Activated naive CD4-positive, alpha-beta T cell treated with anti-CD3 and anti-CD28 coated beads, Interleukin-2, amount 50 U/mL, for 24 hours (primary cell): ENCODE measurements at regions not wholly inside any gene's neighbourhood (a gene's known extent, or its start where the extent isn't known, plus 50 kb on each side); places are given as distances from the start of the nearest gene placed in this dataset.

ENCODE experiments used
- H3K27ac Mint-ChIP-seq: one replicate; pipeline ENCODE4 v1.8.0; 2021; ENCODE audit warnings: mild to moderate bottlenecking, mixed read lengths
- H3K27me3 Mint-ChIP-seq: one replicate; pipeline ENCODE4 v1.8.0; 2021; ENCODE audit warnings: mixed read lengths
- H3K36me3 Mint-ChIP-seq: one replicate; pipeline ENCODE4 v1.8.0; 2021; ENCODE audit warnings: mixed read lengths
- H3K4me1 Mint-ChIP-seq: one replicate; pipeline ENCODE4 v1.8.0; 2021; ENCODE audit warnings: mixed read lengths
- H3K4me3 Mint-ChIP-seq: one replicate; pipeline ENCODE4 v1.8.0; 2021; ENCODE audit warnings: mild to moderate bottlenecking, mixed read lengths
- H3K9me3 Mint-ChIP-seq: one replicate; pipeline ENCODE4 v1.8.0; 2021; ENCODE audit warnings: mixed read lengths

DNA sequence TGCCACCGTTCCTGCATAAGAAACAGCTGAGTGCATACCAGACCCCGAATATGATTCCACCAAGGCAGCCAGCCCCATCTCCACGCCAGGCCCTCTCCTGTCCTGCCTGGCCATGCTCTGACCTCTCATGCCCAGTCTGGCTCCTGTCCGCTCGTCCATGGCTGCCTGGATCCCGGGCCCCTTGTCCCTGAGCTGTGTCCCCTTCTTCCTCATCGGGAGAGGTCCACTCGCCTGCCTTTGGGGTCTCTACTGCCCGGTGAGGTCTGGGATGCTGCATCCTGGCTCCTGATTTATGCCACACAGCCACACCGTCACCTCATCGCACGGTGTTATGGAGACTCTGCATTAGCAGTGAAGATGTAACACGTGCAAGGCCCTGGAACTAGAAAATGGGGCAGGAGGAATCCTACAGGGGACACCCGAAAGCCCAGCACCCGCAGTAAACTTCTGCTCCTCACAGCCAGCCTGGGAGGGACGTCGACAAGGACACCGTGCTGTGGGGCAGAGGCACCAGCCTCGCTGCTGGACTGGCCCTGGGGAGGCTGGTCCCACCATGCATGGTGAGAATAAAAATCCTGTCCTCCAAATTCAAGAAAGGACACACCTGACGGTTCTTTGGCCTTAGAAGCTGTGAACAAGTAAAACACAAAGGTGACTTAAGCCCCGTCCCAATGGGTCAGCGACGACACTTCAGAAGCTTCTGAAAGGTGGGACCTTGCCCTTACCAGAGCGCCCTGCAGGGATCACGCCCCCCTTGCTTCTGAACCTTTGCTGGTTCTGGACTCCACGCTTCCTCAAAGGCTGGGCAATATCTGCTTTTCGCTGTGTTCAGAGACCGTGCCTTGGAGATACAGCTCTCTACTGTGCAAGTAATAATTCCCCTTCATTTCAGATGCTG lies 103.0 kb downstream of the DLL1 start:
- peaks cover 2% of the 10 kb centered on the region for H3K27me3 Mint-ChIP-seq
- H3K36me3 Mint-ChIP-seq: no peaks in the 10 kb centered on the region
- no peak overlapping the region for H3K4me3 Mint-ChIP-seq
- no peaks in the 10 kb centered on the region for H3K9me3 Mint-ChIP-seq
- H3K4me1 Mint-ChIP-seq: no peaks in the 10 kb centered on the region
- no peak overlapping the region for H3K27ac Mint-ChIP-seq

DNA sequence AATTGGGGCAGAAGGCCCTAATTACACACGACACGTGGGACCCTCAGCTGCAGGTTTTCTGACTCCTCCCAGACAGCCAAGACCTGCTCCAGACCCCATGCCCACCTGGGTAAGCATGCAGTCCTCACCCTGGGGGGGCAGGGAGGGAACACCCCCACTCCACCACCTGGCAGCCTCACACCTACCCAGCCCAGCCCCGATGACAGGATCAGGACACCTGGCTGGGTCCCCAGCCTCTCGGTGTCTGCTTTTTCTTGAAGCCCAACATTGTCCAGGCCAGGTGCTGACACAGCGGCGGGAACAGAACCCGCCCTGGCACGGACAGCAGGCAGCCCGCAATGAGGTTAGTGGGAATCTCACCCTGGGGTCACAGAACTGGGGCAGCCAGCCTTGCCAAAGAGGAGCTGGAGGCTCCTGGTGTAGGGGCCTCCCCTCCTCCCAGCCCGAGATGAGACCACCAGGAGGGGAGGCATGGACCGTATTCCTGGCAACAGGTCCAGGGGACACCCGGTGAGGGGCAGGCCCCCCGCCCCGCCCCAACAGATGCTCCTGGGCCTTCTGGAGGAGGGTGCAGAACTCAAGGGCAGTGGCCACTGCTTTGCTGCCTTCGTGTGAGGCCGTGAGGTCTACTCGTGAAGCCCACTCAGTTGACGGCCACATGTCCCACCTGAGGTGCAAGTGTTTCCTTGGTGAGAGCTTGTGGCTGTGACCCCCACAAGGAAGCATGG lies 103.8 kb downstream of the DLL1 start:
- Mint-ChIP-seq H3K27me3 (peaks cover 2% of the 10 kb centered on the region), H3K36me3 (no peaks in the 10 kb centered on the region), H3K27ac (no peak overlapping the region)

DNA sequence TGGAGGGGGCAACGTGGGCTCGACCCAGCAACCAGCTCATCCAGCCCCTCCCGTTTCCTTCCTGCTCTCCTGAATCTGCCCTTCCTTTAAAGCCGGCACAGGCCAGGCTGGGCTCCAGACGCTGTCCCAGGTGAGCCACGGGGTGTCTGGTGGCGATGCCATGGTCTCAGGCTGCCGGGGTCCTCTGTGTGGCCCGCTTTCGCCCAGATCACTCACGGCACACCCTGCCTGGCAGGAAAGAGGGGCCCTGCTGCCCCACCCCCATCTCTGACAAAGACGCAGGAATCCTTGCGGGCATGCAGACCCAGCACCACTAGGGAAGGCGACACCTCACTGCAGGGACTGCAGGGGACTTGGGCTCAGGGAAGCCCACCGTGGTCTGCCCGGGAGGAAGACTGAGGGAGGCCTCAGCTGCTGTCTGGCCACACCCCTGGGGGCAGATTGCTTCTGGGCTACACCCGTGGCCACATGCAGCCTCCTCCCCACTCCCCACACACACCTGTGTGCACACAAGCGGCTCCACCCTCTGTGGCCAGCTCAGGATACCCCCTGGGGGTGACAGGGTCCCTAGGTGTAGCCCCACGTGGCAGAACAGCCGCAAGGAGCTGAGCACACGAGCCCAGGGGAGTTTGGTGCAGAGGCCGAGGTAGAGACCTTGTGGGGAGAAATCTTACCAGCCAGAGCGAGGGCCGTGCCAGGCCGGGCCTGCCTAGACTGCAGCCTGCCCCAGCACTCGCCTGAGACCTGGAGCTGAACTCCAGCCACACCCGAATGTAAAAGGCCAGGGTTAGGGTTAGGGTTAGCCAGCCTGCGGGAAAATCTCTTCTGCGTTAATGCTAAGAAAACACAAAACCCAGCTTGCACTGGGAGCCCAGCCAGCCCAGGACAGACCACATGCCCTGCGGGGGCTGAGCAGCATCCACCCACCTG lies 104.6 kb downstream of the DLL1 start:
- Mint-ChIP-seq H3K4me3 (no peak overlapping the region), H3K36me3 (no peaks in the 10 kb centered on the region), H3K4me1 (peaks cover 8% of the 10 kb centered on the region), H3K9me3 (no peaks in the 10 kb centered on the region), H3K27me3 (peaks cover 2% of the 10 kb centered on the region), H3K27ac (no peak overlapping the region)

More for the DNA sequence above, 103.8 kb downstream of the DLL1 start:
- peaks cover 4% of the 10 kb centered on the region for H3K4me1 Mint-ChIP-seq
- no peak overlapping the region for H3K4me3 Mint-ChIP-seq
- no peaks in the 10 kb centered on the region for H3K9me3 Mint-ChIP-seq

DNA sequence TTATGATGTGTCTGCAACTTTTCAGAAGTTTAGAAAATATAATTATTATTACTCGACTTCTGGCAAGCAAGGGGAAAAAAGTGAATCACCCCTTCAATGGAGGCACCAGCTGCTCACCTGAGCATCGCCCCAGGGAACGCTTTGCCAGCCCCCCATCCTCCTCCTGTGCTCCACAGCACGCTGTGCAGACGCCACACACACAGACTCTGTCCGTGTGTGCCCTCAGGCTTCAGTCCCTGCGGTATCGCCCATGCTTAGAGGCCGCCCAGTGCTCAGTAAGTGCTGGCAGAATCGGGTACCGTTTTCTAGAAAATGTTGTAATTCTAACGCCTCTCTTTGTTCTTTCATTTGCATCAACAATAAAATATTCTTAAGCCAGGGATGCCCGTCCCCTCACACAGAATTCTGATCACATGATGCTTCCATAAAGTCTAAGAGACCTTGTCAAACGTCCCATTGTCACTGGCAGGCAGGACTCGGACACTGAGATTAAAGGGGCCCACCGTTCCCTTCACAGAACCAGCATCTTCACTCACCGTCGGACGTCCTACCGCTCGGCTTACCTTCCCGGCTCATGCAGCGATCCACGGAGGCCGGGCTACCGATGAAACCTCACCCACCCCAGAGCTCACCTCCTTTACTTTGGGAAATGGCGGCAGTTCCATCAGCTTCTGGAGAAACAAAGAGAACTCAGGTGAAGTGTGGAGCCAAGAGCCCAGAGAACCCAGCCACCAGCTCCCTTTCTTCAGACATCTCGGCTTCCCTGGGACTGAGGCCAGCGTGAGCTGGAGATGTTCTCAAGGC lies 105.5 kb downstream of the DLL1 start:
- H3K36me3 Mint-ChIP-seq: no peaks in the 10 kb centered on the region
- H3K27me3 Mint-ChIP-seq: peaks cover 2% of the 10 kb centered on the region
- peak overlapping the region; percentile 30 for H3K27ac Mint-ChIP-seq
- H3K4me3 Mint-ChIP-seq: no peak overlapping the region
- H3K9me3 Mint-ChIP-seq: no peaks in the 10 kb centered on the region
- peaks cover 8% of the 10 kb centered on the region for H3K4me1 Mint-ChIP-seq

DNA sequence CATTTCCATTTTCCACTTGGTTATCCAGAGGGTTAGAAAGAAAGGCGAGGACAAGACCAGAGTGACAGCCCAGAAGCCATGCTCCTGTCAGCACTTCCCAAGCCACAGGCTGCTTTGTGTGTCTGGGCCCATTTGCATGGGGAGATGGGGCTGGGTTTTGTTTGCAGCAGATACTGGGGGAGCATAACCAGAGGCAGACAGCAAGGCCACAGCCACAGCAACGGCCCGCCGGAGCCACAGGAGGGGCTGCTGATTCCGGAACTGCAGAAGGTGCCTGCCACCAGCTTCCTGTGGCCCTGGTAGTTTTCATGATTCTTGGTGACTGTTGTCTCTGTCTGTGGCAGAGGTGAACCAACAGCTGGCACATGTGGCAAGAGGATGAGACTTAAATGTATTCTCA lies 106.6 kb downstream of the DLL1 start:
- H3K27ac Mint-ChIP-seq: no peak overlapping the region
- no peaks in the 10 kb centered on the region for H3K36me3 Mint-ChIP-seq
- H3K9me3 Mint-ChIP-seq: no peaks in the 10 kb centered on the region
- peaks cover 8% of the 10 kb centered on the region for H3K4me1 Mint-ChIP-seq
- H3K4me3 Mint-ChIP-seq: no peak overlapping the region
- no peaks in the 10 kb centered on the region for H3K27me3 Mint-ChIP-seq

DNA sequence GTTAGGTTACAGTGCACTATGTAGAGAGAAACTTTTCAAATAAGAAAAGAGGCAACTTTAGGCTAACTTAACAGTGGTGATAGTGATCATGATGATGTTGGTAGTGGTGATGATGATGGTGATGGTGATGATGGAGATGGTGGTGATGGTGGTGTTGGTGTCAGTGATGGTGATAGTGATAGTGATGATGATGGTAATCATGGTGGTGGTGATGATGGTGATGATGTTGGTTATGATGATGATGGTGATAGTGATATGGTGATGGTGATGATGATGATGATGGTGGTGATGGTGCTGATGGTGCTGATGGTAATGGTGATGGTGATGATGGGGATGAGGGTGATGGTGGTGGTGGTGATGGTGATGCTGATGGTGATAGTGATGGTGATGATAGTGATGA lies 107.4 kb downstream of the DLL1 start:
- no peaks in the 10 kb centered on the region for H3K27me3 Mint-ChIP-seq
- H3K4me1 Mint-ChIP-seq: peaks cover 8% of the 10 kb centered on the region
- no peak overlapping the region for H3K27ac Mint-ChIP-seq
- no peaks in the 10 kb centered on the region for H3K36me3 Mint-ChIP-seq
- no peak overlapping the region for H3K4me3 Mint-ChIP-seq
- H3K9me3 Mint-ChIP-seq: no peaks in the 10 kb centered on the region

DNA sequence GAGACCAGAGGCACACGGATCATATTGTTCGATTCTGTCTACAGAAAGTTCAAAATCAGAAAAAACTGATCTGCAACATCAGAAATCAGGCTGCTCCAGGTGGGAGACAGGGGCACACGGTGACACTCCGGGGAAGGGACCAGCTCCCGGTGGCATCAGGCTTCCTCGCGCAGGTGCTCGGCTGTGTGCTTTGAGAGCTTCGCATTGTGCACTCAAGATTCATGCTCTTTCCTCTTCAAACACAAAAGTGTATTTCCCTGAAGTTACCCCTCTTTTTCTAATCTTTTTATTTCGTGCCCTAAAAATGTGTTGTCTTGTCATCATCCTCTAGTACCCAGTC lies 108.1 kb downstream of the DLL1 start:
- no peaks in the 10 kb centered on the region for H3K27me3 Mint-ChIP-seq
- H3K36me3 Mint-ChIP-seq: no peaks in the 10 kb centered on the region
- no peak overlapping the region for H3K4me3 Mint-ChIP-seq
- peaks cover 8% of the 10 kb centered on the region for H3K4me1 Mint-ChIP-seq
- no peaks in the 10 kb centered on the region for H3K9me3 Mint-ChIP-seq
- H3K27ac Mint-ChIP-seq: no peak overlapping the region

DNA sequence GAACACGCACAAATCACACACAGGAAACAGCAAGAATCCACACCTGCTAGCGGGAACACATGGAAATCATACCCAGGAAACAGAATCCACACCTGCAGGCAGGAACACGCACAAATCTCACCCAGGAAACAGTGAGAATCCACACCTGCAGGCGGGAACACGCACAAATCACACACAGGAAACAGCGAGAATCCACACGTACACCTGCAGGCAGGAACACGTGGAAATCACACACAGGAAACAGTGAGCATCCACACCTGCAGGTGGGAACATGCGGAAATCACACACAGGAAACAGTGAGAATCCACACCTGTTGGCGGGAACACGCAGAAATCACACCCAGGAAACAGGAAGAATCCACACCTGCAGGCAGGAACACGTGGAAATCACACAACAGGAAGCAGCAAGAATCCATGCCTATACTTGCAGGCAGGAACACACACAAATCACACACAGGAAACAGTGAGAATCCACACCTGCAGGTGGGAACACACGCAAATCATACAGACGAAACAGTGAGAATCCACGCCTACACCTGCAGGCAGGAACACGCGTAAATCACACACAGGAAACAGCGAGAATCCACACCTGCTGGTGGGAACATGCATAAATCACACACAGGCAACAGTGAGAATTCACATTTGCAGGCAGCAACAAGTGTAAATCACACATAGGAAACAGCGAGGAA lies 108.6 kb downstream of the DLL1 start:
- no peaks in the 10 kb centered on the region for H3K9me3 Mint-ChIP-seq
- H3K27me3 Mint-ChIP-seq: no peaks in the 10 kb centered on the region
- no peak overlapping the region for H3K4me3 Mint-ChIP-seq
- H3K27ac Mint-ChIP-seq: peak overlapping the region; percentile 26
- no peaks in the 10 kb centered on the region for H3K36me3 Mint-ChIP-seq
- peaks cover 8% of the 10 kb centered on the region for H3K4me1 Mint-ChIP-seq

DNA sequence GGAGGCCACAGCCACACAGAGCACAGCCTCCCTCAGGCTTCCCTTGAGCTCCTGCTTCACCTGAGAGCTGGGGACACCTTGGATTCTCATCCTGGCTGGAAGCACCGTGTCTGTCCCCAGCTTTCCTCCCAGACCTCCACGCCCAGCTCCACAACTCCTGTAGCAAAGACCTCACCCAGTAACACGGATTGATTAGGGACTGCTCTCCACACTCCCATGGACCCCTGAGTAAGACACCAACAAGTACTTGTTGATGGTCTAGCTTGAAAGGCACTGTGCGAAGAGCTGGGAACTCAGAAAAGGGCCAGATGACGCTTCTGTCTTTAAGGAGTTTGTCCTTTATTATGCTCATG lies 109.6 kb downstream of the DLL1 start:
- no peaks in the 10 kb centered on the region for H3K9me3 Mint-ChIP-seq
- H3K4me3 Mint-ChIP-seq: no peak overlapping the region
- H3K27me3 Mint-ChIP-seq: no peaks in the 10 kb centered on the region
- H3K36me3 Mint-ChIP-seq: no peaks in the 10 kb centered on the region
- H3K27ac Mint-ChIP-seq: no peak overlapping the region
- H3K4me1 Mint-ChIP-seq: peaks cover 8% of the 10 kb centered on the region

DNA sequence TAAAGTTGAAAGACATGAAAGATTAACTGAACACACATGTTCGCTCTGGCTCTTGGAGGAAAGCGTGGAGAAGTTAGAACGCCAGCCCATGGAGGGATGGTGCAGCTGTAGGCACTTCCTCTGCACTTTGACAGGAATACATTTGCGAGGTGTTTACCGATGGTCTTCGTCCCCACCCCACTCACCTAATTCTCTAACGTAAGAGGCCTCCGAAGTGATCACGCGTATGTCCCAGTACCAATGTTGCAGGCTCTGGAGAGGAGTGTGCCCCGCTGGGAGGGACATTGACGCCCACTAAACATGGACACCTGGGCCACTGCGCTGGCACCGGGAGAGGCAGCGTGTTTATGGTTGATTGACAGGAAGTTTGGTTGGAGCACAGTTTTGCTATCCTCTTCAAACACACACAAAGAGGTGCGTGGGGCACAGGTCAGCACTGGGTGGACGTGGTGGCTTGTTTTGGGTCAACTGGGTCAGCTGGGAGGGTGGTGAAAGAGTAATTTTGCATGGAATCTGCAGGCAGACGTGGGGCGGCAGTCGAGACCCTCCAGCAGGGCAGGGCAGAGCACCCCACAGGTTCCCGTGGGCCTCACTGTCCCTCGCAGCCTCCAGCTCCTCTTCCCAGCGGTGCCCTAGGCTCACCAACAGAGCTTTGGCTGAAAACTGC lies 110.1 kb downstream of the DLL1 start:
- no peaks in the 10 kb centered on the region for H3K27me3 Mint-ChIP-seq
- no peaks in the 10 kb centered on the region for H3K9me3 Mint-ChIP-seq
- no peak overlapping the region for H3K27ac Mint-ChIP-seq
- no peaks in the 10 kb centered on the region for H3K36me3 Mint-ChIP-seq
- peaks cover 8% of the 10 kb centered on the region for H3K4me1 Mint-ChIP-seq
- H3K4me3 Mint-ChIP-seq: no peak overlapping the region

DNA sequence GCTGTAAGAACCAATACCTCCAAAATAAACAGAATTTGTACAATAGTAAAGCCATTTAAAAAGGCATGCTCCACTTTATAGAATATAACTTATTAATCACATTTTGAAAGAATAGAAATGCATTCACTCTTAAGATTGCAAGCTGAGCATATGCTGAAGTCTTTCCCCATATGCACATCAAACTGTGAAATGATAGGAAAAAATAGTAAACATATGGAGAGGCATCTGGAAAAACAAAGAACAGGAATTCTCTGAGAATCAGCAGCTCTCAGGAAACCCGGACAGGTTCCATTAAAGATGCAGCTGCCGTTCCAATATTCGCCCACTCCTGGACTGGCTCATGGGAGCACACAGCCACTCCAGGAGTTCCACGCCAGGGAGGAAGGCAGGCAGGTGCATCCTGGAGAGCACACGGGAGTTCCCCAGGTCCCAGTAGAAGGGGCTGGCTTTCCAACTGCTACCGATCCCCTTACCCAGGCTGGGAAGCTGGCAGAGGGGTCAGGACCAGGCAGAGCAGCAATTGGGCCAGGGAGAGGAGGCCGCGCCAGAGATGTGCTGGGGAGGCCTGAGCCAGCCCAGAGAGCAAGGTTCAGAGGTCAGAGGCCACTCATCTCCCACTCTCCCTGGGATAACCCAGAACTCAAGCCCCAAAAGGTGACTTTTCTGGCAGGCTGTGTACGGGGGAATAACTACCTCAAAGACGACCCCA lies 111.1 kb downstream of the DLL1 start:
- Mint-ChIP-seq H3K9me3 (no peaks in the 10 kb centered on the region), H3K4me1 (peaks cover 8% of the 10 kb centered on the region), H3K4me3 (no peak overlapping the region), H3K27me3 (no peaks in the 10 kb centered on the region), H3K27ac (no peak overlapping the region), H3K36me3 (no peaks in the 10 kb centered on the region)

DNA sequence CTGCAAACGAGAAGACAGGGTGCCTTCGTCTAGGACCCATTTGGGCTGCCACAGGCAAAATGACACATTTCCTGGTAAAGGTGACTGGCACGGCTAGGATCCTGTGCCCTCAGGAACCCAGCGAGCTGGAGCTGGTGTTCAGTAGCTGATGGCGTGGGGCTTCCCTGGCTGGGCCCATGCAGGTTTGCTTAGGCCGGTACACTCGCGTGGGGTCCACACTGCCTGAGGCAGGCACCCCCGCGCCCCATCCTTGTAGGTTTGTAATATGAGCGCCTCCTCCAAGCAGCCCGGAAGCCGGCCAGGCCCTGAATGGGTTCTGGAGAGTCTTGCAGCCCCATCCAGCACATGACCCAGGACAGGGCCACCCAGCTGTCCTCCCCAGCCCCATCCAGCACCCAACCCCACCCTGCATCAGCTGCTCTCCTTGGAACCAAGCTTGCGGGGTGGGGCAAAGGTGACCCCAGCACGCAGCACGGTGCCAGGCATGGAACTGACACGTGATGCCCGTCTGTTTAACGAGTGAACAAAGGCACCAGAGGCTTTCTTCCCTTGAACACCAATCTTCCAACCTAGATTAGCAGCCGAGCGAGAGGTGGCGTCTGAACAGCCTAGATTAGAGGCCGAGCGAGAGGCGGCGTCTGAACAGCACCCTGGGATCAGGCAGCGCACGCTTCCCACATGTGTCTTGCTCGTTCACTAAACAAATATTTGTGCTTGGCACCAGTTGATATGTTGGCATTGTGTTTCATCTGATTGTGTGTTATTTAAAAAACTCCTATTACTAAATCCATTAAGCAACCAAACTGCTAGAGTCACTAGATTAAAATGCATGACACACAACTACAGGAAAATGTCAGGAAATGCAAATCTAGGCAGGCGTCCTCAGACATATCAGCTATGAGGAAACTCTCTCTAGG lies 112.1 kb downstream of the DLL1 start:
- Mint-ChIP-seq H3K4me3 (no peak overlapping the region), H3K27ac (no peak overlapping the region), H3K36me3 (no peaks in the 10 kb centered on the region), H3K4me1 (peaks cover 8% of the 10 kb centered on the region), H3K27me3 (no peaks in the 10 kb centered on the region), H3K9me3 (no peaks in the 10 kb centered on the region)
